ENCODE measurements at regions not wholly inside any gene's neighbourhood (a gene's known extent, or its start where the extent isn't known, plus 50 kb on each side); places are given as distances from the start of the nearest gene placed in this dataset.

DNA sequence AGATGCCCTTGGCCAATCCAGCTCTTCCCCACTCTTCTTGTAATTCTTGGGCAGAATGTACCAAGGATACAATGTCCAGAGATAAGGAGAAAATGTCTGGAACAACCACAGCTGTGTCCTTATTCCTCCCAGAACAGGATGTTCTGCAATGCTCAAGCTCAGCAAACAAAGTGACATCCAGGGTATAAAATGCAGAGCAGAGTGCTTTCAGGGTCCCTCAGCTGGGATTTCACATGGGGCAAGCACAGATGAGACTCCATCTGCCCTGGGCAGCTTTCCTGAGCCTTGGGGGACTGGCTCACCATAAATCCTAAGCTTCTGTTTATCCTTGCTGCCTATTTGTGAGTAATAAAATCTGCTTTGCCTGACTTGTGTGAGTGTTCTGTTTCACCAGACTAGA is 127.4 kb downstream of the VAPA start:
- intact Hi-C loops (cut with DNase I) = no loop called here
- no peak overlapping the region for H3K4me3 ChIP-seq
- DNase-seq (no peak), ATAC-seq (peak; percentile 75)
- peaks cover 14% of the 10 kb centered on the region for H3K9me3 ChIP-seq
- no peaks in the 10 kb centered on the region for H3K27me3 ChIP-seq
- H3K36me3 ChIP-seq = no peaks in the 10 kb centered on the region
- H3K4me1 ChIP-seq = peaks cover under 1% of the 10 kb centered on the region
- peak overlapping the region; percentile 86 for H3K27ac ChIP-seq
- TF ChIP-seq, protein P1, sequence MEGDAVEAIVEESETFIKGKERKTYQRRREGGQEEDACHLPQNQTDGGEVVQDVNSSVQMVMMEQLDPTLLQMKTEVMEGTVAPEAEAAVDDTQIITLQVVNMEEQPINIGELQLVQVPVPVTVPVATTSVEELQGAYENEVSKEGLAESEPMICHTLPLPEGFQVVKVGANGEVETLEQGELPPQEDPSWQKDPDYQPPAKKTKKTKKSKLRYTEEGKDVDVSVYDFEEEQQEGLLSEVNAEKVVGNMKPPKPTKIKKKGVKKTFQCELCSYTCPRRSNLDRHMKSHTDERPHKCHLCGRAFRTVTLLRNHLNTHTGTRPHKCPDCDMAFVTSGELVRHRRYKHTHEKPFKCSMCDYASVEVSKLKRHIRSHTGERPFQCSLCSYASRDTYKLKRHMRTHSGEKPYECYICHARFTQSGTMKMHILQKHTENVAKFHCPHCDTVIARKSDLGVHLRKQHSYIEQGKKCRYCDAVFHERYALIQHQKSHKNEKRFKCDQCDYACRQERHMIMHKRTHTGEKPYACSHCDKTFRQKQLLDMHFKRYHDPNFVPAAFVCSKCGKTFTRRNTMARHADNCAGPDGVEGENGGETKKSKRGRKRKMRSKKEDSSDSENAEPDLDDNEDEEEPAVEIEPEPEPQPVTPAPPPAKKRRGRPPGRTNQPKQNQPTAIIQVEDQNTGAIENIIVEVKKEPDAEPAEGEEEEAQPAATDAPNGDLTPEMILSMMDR (IDR thresholded peaks at IDR 0.05) = no peak

DNA sequence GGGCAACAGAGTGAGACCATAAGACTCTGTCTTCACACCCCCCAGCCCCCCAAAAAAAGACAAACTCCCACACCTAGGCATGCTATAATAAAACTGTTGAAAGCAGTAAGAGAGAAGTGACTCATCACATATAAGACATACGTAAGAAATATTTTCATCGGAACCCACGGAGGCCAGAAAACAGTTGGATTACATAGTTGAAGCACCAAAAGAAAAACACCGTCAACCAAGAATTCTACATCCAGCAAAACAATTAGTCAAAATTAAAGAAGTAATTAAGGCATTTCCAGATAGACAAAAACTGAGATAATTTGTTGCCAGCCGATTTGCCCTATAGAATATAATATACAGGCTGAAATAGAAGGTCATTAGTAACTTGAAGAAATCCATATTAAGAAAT is 128.7 kb downstream of the VAPA start:
- no peak overlapping the region for H3K4me3 ChIP-seq
- H3K36me3 ChIP-seq = no peaks in the 10 kb centered on the region
- H3K27me3 ChIP-seq = no peaks in the 10 kb centered on the region
- TF ChIP-seq, protein P1 (IDR thresholded peaks at IDR 0.05) = no peak
- H3K4me1 ChIP-seq = no peaks in the 10 kb centered on the region
- DNase-seq = no peak
- ATAC-seq = no peak
- intact Hi-C loops (cut with DNase I) = no loop called here
- peak overlapping the region; percentile 71 for H3K27ac ChIP-seq
- H3K9me3 ChIP-seq = peaks cover 14% of the 10 kb centered on the region

DNA sequence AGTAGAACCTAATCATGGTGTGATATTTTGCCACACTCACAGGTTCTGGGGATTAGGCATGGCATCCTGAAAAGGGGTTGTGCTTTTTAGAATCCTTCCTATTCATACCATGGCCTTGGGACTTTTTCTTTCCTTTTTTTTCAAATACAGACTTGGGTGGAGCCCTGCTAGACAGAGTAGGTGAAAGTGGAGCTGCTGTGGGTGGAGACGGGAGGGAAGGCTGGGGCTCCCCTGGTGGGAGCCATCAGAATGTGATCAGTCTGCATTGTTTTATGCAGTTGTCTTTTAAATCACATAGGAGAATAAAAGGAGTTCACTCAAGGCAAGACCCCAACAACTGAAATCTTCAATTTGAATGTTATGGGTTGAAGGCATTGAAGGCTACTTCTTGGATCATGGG is 130.2 kb downstream of the VAPA start:
- no peaks in the 10 kb centered on the region for H3K4me1 ChIP-seq
- no peaks in the 10 kb centered on the region for H3K27me3 ChIP-seq
- ATAC-seq = peak; percentile 53
- intact Hi-C loops (cut with DNase I) = no loop called here
- H3K4me3 ChIP-seq = no peak overlapping the region
- H3K36me3 ChIP-seq = no peaks in the 10 kb centered on the region
- no peak for DNase-seq
- TF ChIP-seq, protein P1 (IDR thresholded peaks at IDR 0.05) = no peak
- peaks cover 14% of the 10 kb centered on the region for H3K9me3 ChIP-seq
- H3K27ac ChIP-seq = no peak overlapping the region

DNA sequence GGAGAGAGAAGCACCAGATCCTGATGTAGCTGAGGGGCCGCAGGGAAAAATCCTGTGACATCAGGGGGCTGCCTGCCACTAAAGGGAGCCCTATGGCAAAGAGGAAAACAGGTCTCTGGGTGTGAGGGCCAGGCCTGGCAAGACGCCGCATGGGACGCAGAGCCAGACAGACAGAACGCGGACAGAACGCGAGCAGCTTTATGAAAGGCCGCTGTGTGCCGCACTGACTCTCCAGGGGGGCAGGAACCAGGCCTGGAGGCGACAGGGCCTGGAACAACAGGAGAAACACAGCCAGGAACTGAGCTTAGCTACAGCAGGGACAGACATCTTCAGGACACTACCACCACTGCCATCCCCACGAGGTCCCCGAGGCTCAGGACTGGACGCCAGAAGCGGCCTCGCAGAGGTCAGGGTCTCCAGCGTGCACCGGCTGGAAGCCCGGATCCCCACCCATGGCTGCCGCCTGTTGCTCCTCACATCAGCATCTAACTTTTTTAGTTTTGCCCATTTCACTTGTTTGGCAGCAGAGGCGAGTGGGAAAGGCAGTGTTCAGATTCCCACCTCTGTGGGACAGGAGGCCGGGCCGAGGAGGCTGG is 131.6 kb downstream of the VAPA start:
- no peak for DNase-seq
- H3K36me3 ChIP-seq = no peaks in the 10 kb centered on the region
- no peak overlapping the region for H3K27ac ChIP-seq
- TF ChIP-seq, protein P1 (IDR thresholded peaks at IDR 0.05) = no peak
- no peak overlapping the region for H3K4me3 ChIP-seq
- no peaks in the 10 kb centered on the region for H3K27me3 ChIP-seq
- no peaks in the 10 kb centered on the region for H3K4me1 ChIP-seq
- intact Hi-C loops (cut with DNase I) = no loop called here
- ATAC-seq = no peak
- H3K9me3 ChIP-seq = peaks cover 14% of the 10 kb centered on the region

DNA sequence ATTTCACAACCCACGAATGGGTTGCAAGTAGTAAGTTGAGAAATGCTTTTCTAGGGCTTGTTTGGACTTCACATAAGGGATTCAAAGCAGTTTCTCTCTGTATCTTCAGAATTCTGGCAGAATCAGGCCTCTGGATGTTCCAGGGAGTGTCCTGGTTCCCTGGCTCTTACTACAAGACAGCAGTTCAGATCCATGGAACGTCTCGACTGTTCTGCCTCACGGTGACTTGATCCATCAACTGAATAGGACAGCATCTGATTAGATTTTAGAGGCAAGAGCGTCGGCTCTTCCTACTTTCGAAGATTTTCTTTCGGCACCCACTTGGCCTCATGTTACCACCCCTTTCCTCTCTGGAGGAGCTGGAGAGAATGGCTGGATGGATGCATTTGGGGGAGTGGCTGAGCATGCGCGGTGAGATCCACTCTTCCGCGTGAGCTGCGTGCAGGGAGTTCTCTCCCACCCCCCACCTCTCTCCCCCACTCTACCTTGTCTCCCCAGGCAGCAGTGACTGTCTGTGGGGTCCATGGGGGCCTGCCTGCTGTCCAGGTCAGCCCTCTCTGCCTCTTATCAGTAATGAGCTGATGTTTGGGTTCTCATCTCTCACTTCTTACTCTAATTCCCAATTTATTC is 132.5 kb downstream of the VAPA start:
- no peak overlapping the region for H3K27ac ChIP-seq
- DNase-seq (no peak), ATAC-seq (no peak)
- no peaks in the 10 kb centered on the region for H3K36me3 ChIP-seq
- no peak overlapping the region for H3K4me3 ChIP-seq
- no peaks in the 10 kb centered on the region for H3K4me1 ChIP-seq
- H3K27me3 ChIP-seq = no peaks in the 10 kb centered on the region
- peaks cover 14% of the 10 kb centered on the region for H3K9me3 ChIP-seq
- intact Hi-C loops (cut with DNase I) = no loop called here
- TF ChIP-seq, protein P1 (IDR thresholded peaks at IDR 0.05) = no peak
